ENCODE measurements at regions not wholly inside any gene's neighbourhood (a gene's known extent, or its start where the extent isn't known, plus 50 kb on each side); places are given as distances from the start of the nearest gene placed in this dataset.
"Not testable (repeated sequence)": the region's sequence is repeated elsewhere in the genome, so short reads cannot be mapped to it uniquely, and the experiment has no call there.

- H3K36me3 ChIP-seq; H3K27ac ChIP-seq; H3K9me3 ChIP-seq; DNase-seq (ENCODE audit: low spot score); H3K4me3 ChIP-seq; intact Hi-C loops (cut with DNase I); H3K4me1 ChIP-seq (replicated peaks); H3K27me3 ChIP-seq (replicated peaks; ENCODE audit: insufficient read depth): not testable (repeated sequence)
- WGBS: 43% methylated on average over 1 of the region's 1 CpG
Observed at GRCh38 chr7:150089139-150089538, 215.4 kb downstream of the ATP6V0E2 start.

GRCh38 chr7:150090776-150091175 is 217.0 kb downstream of the ATP6V0E2 start:
- H3K4me3 ChIP-seq; H3K36me3 ChIP-seq; intact Hi-C loops (cut with DNase I); H3K9me3 ChIP-seq; H3K27ac ChIP-seq; H3K27me3 ChIP-seq (replicated peaks; ENCODE audit: insufficient read depth); DNase-seq (ENCODE audit: low spot score); H3K4me1 ChIP-seq (replicated peaks): not testable (repeated sequence)
- WGBS: 83% methylated on average over 3 of the region's 3 CpGs

DNA sequence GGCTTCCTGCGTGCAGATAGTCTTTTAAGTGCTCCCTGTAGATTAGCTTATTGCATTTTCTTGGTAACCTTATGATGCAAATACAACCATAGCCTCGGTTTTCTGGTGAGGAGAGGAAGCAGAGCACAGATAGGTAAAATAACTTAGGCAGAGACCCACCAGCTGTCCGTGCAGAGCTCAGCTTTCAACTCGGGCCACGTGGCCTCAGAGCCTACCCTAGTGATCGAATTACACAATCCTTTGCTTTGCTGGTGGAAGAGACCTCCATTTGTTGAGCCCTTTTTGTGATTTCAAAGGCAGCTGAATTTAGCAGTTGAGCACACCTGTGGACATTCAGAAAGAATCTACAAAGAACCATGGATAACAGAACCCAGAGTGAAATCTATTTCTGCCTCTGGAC is 220.1 kb downstream of the ATP6V0E2 start:
- H3K27me3 ChIP-seq (replicated peaks; ENCODE audit: insufficient read depth); H3K36me3 ChIP-seq; H3K9me3 ChIP-seq; H3K4me1 ChIP-seq (replicated peaks); DNase-seq (ENCODE audit: low spot score); intact Hi-C loops (cut with DNase I); H3K4me3 ChIP-seq; H3K27ac ChIP-seq: not testable (repeated sequence)
- WGBS: 40% methylated on average over 6 of the region's 6 CpGs

DNA sequence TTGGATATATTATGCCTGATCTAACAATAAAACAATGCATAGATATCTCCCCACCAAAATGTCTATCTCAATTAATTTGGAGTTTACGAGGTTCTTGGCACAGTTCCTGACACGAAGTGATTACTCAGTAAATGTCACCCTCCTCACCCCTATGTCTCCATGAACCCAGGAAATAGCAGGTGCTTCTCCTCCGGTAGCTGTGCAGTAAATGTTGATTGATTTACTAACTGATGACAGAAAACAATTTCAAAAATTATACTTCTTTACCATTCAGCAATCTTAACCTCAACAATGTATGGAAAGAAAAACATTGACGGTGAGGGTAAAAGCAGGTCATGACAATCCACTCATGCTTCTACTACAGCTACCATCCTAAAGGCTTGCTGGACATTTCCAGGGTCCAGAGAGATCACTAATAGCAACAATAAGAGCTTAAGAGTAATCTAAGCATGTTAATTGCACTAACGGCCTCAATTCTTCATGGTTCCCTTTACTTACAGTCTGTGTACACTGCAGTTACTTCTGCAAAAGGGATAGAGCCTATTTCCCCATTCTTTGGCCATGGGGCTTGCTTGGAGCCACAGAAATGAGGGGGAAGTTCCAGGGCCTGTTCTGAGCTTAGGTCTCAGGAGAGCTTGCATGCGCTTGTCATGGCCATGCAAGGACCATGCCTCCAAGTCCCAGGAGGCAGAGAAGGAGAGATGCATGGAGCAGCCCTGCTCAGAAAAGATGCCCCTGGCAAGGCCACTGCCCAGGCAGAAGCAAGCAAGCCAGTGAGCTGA is 222.6 kb downstream of the ATP6V0E2 start:
- H3K4me3 ChIP-seq; H3K9me3 ChIP-seq; H3K27ac ChIP-seq; intact Hi-C loops (cut with DNase I); DNase-seq (ENCODE audit: low spot score); H3K4me1 ChIP-seq (replicated peaks); H3K27me3 ChIP-seq (replicated peaks; ENCODE audit: insufficient read depth); H3K36me3 ChIP-seq: not testable (repeated sequence)
- 34% methylated on average over 6 of the region's 6 CpGs for WGBS

- H3K4me3 ChIP-seq; DNase-seq (ENCODE audit: low spot score); H3K27me3 ChIP-seq (replicated peaks; ENCODE audit: insufficient read depth); H3K4me1 ChIP-seq (replicated peaks); H3K27ac ChIP-seq; H3K9me3 ChIP-seq; intact Hi-C loops (cut with DNase I); H3K36me3 ChIP-seq: not testable (repeated sequence)
- 63% methylated on average over 7 of the region's 7 CpGs for WGBS
Observed at GRCh38 chr7:150098592-150098991, 224.6 kb upstream of the LRRC61 start.

- 77% methylated on average over 7 of the region's 7 CpGs for WGBS
- H3K4me3 ChIP-seq; H3K27ac ChIP-seq; DNase-seq (ENCODE audit: low spot score); H3K4me1 ChIP-seq (replicated peaks); H3K27me3 ChIP-seq (replicated peaks; ENCODE audit: insufficient read depth); H3K9me3 ChIP-seq; intact Hi-C loops (cut with DNase I); H3K36me3 ChIP-seq: not testable (repeated sequence)
Observed at GRCh38 chr7:150101282-150101681, 221.9 kb upstream of the LRRC61 start.

GRCh38 chr7:150107283-150107682 is 215.9 kb upstream of the LRRC61 start:
- intact Hi-C loops (cut with DNase I); H3K4me1 ChIP-seq (replicated peaks); H3K27me3 ChIP-seq (replicated peaks; ENCODE audit: insufficient read depth); H3K4me3 ChIP-seq; H3K36me3 ChIP-seq; H3K9me3 ChIP-seq; DNase-seq (ENCODE audit: low spot score); H3K27ac ChIP-seq: not testable (repeated sequence)
- 90% methylated on average over 1 of the region's 1 CpG for WGBS

DNA sequence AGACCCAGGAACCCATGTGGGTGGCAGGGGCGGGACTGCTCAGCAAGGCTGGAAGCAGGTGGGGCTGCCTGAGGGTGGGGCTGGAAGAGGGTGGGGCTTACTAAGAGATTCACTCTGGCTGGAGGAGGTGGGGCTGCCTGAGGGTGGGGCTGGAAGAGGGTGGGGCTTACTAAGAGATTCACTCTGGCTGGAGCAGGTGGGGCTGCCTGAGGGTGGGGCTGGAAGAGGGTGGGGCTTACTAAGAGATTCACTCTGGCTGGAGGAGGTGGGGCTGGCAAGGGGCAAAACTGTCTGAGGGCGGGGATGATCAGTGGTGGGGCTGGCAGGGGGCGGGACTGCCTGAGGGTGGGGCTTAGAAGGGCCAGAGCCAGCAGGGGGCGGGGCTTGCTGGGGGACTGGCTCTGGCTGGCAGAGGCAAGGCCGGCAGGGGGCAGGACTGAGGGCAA is 212.8 kb upstream of the LRRC61 start:
- H3K36me3 ChIP-seq; H3K9me3 ChIP-seq; intact Hi-C loops (cut with DNase I); H3K27ac ChIP-seq; DNase-seq (ENCODE audit: low spot score); H3K27me3 ChIP-seq (replicated peaks; ENCODE audit: insufficient read depth); H3K4me1 ChIP-seq (replicated peaks); H3K4me3 ChIP-seq: not testable (repeated sequence)
- WGBS: no CpG with 5 or more reads among the region's 5 CpGs

GRCh38 chr7:150110882-150111281 is 212.3 kb upstream of the LRRC61 start:
- H3K4me3 ChIP-seq; H3K4me1 ChIP-seq (replicated peaks); H3K9me3 ChIP-seq; H3K27me3 ChIP-seq (replicated peaks; ENCODE audit: insufficient read depth); H3K36me3 ChIP-seq; DNase-seq (ENCODE audit: low spot score); H3K27ac ChIP-seq; intact Hi-C loops (cut with DNase I): not testable (repeated sequence)
- 67% methylated on average over 5 of the region's 8 CpGs for WGBS

GRCh38 chr7:150111373-150112139 is 211.6 kb upstream of the LRRC61 start:
- H3K4me1 ChIP-seq (replicated peaks); DNase-seq (ENCODE audit: low spot score); H3K27me3 ChIP-seq (replicated peaks; ENCODE audit: insufficient read depth); H3K27ac ChIP-seq; H3K4me3 ChIP-seq; H3K36me3 ChIP-seq; intact Hi-C loops (cut with DNase I); H3K9me3 ChIP-seq: not testable (repeated sequence)
- WGBS: 59% methylated on average over 33 of the region's 33 CpGs

GRCh38 chr7:150113301-150113700 is 209.9 kb upstream of the LRRC61 start:
- H3K27ac ChIP-seq; H3K36me3 ChIP-seq; H3K4me1 ChIP-seq (replicated peaks); intact Hi-C loops (cut with DNase I); H3K4me3 ChIP-seq; DNase-seq (ENCODE audit: low spot score); H3K27me3 ChIP-seq (replicated peaks; ENCODE audit: insufficient read depth); H3K9me3 ChIP-seq: not testable (repeated sequence)
- WGBS: 68% methylated on average over 2 of the region's 2 CpGs

GRCh38 chr7:150114591-150114990 is 208.6 kb upstream of the LRRC61 start:
- H3K9me3 ChIP-seq; H3K4me3 ChIP-seq; H3K27me3 ChIP-seq (replicated peaks; ENCODE audit: insufficient read depth); H3K27ac ChIP-seq; DNase-seq (ENCODE audit: low spot score); H3K4me1 ChIP-seq (replicated peaks); H3K36me3 ChIP-seq; intact Hi-C loops (cut with DNase I): not testable (repeated sequence)
- 46% methylated on average over 3 of the region's 3 CpGs for WGBS
